ENCODE measurements at regions not wholly inside any gene's neighbourhood (a gene's known extent, or its start where the extent isn't known, plus 50 kb on each side); places are given as distances from the start of the nearest gene placed in this dataset.

DNA sequence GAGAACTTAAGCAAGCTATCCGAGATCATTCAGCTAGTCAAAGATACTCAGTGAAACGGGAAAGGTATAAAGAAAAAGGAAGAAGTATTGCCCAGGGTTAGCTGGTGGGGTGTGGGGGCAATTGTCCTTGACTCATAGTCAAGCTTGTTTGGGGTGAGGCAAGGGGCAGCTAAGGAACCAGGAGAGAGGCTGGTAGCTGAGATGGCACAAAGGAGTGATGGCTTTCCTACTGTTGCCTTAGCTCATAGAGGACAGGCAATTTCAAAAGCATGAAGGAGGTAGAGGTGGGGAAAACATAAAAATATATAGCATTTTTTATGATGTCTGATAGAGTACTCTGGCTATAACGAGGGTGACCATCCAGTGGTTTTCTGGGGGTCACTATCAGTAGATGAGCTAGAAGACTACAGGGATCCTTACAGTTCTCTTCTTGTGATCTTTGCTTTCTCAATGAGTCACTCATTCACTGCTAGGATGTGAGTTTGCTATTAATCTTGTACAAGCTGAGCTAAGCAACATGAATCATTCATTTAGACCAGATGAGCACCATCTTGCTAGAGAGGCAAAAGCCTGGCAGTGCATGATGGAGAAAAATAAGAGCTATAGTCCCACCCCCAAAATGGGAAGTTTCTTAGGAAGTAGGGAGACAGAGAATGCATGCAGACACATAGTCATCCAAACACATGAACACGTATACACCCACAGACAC is 207.1 kb upstream of the PFN2 start:
- H3K27me3 Mint-ChIP-seq (ENCODE audit: low read depth): peaks cover 5% of the 10 kb centered on the region
- Histone ChIP-seq H4K20me1 (ENCODE audit: control insufficient read depth, insufficient read depth, insufficient read length) (no peaks in the 10 kb centered on the region), H3K4ac (ENCODE audit: low read depth, low read length) (no peak overlapping the region), H2BK5ac (ENCODE audit: insufficient read length, low read length) (no peak overlapping the region), H2BK12ac (ENCODE audit: insufficient read length, low read depth, low read length) (no peak overlapping the region), H3K9ac (ENCODE audit: extremely low read depth, insufficient read length, low read length) (no peak overlapping the region), H3K27me3 (ENCODE audit: insufficient read depth, low read length) (no peaks in the 10 kb centered on the region), H3K79me2 (ENCODE audit: insufficient read depth, low read length) (no peaks in the 10 kb centered on the region), H3K18ac (ENCODE audit: insufficient read length, low read depth, low read length) (no peak overlapping the region), H3K56ac (ENCODE audit: insufficient read length, low read depth, low read length) (no peak overlapping the region), H3K14ac (ENCODE audit: insufficient read depth, low read length) (no peak overlapping the region), H3T11ph (ENCODE audit: low read length) (no peak overlapping the region), H4K5ac (ENCODE audit: insufficient read length, low read depth, low read length) (no peak overlapping the region), H3K27ac (ENCODE audit: insufficient read length, low read depth, low read length) (no peak overlapping the region), H4K91ac (ENCODE audit: insufficient read length, low read depth, low read length) (no peak overlapping the region), H2BK15ac (ENCODE audit: low read depth, low read length) (no peak overlapping the region), H2AK5ac (ENCODE audit: insufficient read length, low read length) (no peak overlapping the region), H2AFZ (ENCODE audit: low read length) (no peak overlapping the region), H3K9me3 (ENCODE audit: control insufficient read depth, low read depth, low read length) (no peaks in the 10 kb centered on the region), H3K23ac (ENCODE audit: insufficient read length, low read depth, low read length) (no peak overlapping the region), H3K23me2 (ENCODE audit: insufficient read length, low read depth, low read length, poor library complexity, severe bottlenecking) (no peaks in the 10 kb centered on the region), H4K8ac (replicated peaks; ENCODE audit: insufficient read length, low read depth, low read length) (no peak overlapping the region), H2BK20ac (ENCODE audit: low read depth, low read length, poor library complexity, severe bottlenecking) (no peak overlapping the region), H3K4me1 (ENCODE audit: insufficient read depth, low read length) (no peaks in the 10 kb centered on the region), H2BK120ac (ENCODE audit: low read depth, low read length, poor library complexity, severe bottlenecking) (no peak overlapping the region), H3K79me1 (ENCODE audit: insufficient read depth, low read depth, low read length, poor library complexity, severe bottlenecking) (no peaks in the 10 kb centered on the region), H3K4me2 (ENCODE audit: insufficient read depth, insufficient read length, low read length) (no peak overlapping the region)
- TF ChIP-seq, protein P1, sequence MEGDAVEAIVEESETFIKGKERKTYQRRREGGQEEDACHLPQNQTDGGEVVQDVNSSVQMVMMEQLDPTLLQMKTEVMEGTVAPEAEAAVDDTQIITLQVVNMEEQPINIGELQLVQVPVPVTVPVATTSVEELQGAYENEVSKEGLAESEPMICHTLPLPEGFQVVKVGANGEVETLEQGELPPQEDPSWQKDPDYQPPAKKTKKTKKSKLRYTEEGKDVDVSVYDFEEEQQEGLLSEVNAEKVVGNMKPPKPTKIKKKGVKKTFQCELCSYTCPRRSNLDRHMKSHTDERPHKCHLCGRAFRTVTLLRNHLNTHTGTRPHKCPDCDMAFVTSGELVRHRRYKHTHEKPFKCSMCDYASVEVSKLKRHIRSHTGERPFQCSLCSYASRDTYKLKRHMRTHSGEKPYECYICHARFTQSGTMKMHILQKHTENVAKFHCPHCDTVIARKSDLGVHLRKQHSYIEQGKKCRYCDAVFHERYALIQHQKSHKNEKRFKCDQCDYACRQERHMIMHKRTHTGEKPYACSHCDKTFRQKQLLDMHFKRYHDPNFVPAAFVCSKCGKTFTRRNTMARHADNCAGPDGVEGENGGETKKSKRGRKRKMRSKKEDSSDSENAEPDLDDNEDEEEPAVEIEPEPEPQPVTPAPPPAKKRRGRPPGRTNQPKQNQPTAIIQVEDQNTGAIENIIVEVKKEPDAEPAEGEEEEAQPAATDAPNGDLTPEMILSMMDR (conservative IDR thresholded peaks at IDR 0.05): no peak
- no peak overlapping the region for H3K27ac Mint-ChIP-seq
- H3K9me3 Mint-ChIP-seq: no peaks in the 10 kb centered on the region
- peaks cover 5 to 7% of the 10 kb centered on the region in 2 experiments; a peak in 2 of 4 replicates for H3K4me1 Mint-ChIP-seq
- no peak overlapping the region for H3K4me3 Mint-ChIP-seq
- H3K36me3 Mint-ChIP-seq (ENCODE audit: insufficient read depth in 1 of 3, low read depth in 3 of 3): no peaks in the 10 kb centered on the region
- no peak for DNase-seq
- no CpG with 5 or more reads among the region's 4 CpGs for WGBS (ENCODE audit: extremely low coverage, insufficient read length, low lambda C conversion rate)
